Stomach (tissue), 4 donors: ENCODE measurements at regions not wholly inside any gene's neighbourhood (a gene's known extent, or its start where the extent isn't known, plus 50 kb on each side); places are given as distances from the start of the nearest gene placed in this dataset.

Experiments used
- EP300 ChIP-seq: sonication (generic); formaldehyde crosslinking; IDR thresholded peaks from one replicate; pipeline ENCODE4 v1.6.1; 2017; ENCODE audit warnings: antibody characterized with exemption
- POLR2A ChIP-seq, 4 donors: fragments of 450-650 bp; IDR thresholded peaks; one replicate each; pipeline ENCODE4 v1.6.1; 2016; ENCODE audit warnings: antibody characterized with exemption in 4 of 4, control low read depth in 2 of 4, mild to moderate bottlenecking in 1 of 4, moderate library complexity in 1 of 4
- TF ChIP-seq, protein P1 (sequence below), 7 experiments: fragments of 450-650 bp in 4 of 7; fragments of 200-600 bp in 3 of 7; sonication (generic) in 3 of 7; IDR thresholded peaks; one replicate each; pipeline ENCODE4 v1.5.1; 2016 to 2019; ENCODE audit warnings: antibody characterized with exemption in 7 of 7, control low read depth in 2 of 7, mild to moderate bottlenecking in 1 of 7

- TF ChIP-seq, protein P1, sequence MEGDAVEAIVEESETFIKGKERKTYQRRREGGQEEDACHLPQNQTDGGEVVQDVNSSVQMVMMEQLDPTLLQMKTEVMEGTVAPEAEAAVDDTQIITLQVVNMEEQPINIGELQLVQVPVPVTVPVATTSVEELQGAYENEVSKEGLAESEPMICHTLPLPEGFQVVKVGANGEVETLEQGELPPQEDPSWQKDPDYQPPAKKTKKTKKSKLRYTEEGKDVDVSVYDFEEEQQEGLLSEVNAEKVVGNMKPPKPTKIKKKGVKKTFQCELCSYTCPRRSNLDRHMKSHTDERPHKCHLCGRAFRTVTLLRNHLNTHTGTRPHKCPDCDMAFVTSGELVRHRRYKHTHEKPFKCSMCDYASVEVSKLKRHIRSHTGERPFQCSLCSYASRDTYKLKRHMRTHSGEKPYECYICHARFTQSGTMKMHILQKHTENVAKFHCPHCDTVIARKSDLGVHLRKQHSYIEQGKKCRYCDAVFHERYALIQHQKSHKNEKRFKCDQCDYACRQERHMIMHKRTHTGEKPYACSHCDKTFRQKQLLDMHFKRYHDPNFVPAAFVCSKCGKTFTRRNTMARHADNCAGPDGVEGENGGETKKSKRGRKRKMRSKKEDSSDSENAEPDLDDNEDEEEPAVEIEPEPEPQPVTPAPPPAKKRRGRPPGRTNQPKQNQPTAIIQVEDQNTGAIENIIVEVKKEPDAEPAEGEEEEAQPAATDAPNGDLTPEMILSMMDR (IDR thresholded peaks at IDR 0.05): no peak
- no peak for TF ChIP-seq EP300
- TF ChIP-seq POLR2A (IDR thresholded peaks at IDR 0.05): no peak
These were observed 273.6 kb downstream of the FBXO8 start for GRCh38 chr4:174009686-174010451.
